Panc1 (cell line): ENCODE measurements at regions not wholly inside any gene's neighbourhood (a gene's known extent, or its start where the extent isn't known, plus 50 kb on each side); places are given as distances from the start of the nearest gene placed in this dataset.

Experiments used
- ATAC-seq: fragments of 200-7000 bp; cut with Tn5 transposase; 2 replicates; pipeline ENCODE4 v1.9.1; 2020; ENCODE audit warnings: mild to moderate bottlenecking, moderate library complexity
- BruUV-seq: library from RNA; stranded (reverse); fragments of 400-500 nt; replicated peaks from 2 replicates; lab custom pipeline; 2021; lab: Mats Ljungman, UMichigan
- CTCF ChIA-PET: fragments of 300-600 bp; sonication (Branson Sonifier 250); formaldehyde crosslinking; loops from one replicate; lab custom pipeline; 2022; ENCODE audit warnings: antibody characterized with exemption; lab: Charles Lee
- POLR2A ChIA-PET: fragments of 300-600 bp; sonication (Branson Sonifier 250); formaldehyde crosslinking; loops from one replicate; lab custom pipeline; 2022; ENCODE audit warnings: antibody characterized with exemption; lab: Charles Lee
- DNase-seq: peaks from one replicate; pipeline ENCODE4 v3.0.0-alpha.2; 2010; ENCODE audit warnings: low read depth, low spot score
- H3K27ac ChIP-seq: 2 replicates; pipeline ENCODE4 v1.5.1; 2011; ENCODE audit warnings: mild to moderate bottlenecking, low read length, inconsistent platforms
- H3K27me3 ChIP-seq: fragments of 200-500 bp; sonication (Bioruptor generic); 2 replicates; pipeline ENCODE4 v1.6.0; 2014; ENCODE audit warnings: low read length, inconsistent platforms; ENCODE audit not compliant: control insufficient read depth, insufficient read depth
- H3K36me3 ChIP-seq: fragments of 200-500 bp; sonication (Bioruptor generic); 2 replicates; pipeline ENCODE4 v1.5.1; 2014; ENCODE audit warnings: inconsistent platforms, mild to moderate bottlenecking, low read length, moderate library complexity; ENCODE audit not compliant: control insufficient read depth, insufficient read depth
- H3K4me1 ChIP-seq: 2 replicates; pipeline ENCODE4 v1.5.1; 2011; ENCODE audit warnings: inconsistent platforms, mild to moderate bottlenecking, low read length, moderate library complexity; ENCODE audit not compliant: control insufficient read depth, insufficient read depth
- H3K4me3 ChIP-seq, 2 experiments: 2 replicates each; pipeline ENCODE4 v1.5.1; 2011 to 2012; ENCODE audit warnings: low read depth in 2 of 2, low read length in 2 of 2, mild to moderate bottlenecking in 2 of 2, inconsistent platforms in 1 of 2, moderate library complexity in 1 of 2
- H3K9me3 ChIP-seq: fragments of 200-500 bp; sonication (Bioruptor generic); 2 replicates; pipeline ENCODE4 v1.5.1; 2014; ENCODE audit warnings: low read depth, mild to moderate bottlenecking, inconsistent platforms, low read length, moderate library complexity; ENCODE audit not compliant: control insufficient read depth, insufficient read depth
- CTCF ChIP-seq: fragments of 450-650 bp; IDR thresholded peaks from 2 replicates; pipeline ENCODE4 v1.5.1; 2017; ENCODE audit warnings: mild to moderate bottlenecking
- POLR2AphosphoS5 ChIP-seq: IDR thresholded peaks from 2 replicates; pipeline ENCODE4 v1.6.1; 2012; ENCODE audit warnings: mild to moderate bottlenecking, low read depth, low read length, moderate library complexity
- REST ChIP-seq, 2 experiments: IDR thresholded peaks; 2 replicates each; pipeline ENCODE4 v1.6.1; 2011 to 2012; ENCODE audit warnings: low read depth in 2 of 2, control low read depth in 1 of 2, low read length in 1 of 2, mild to moderate bottlenecking in 1 of 2, moderate library complexity in 1 of 2; ENCODE audit not compliant: insufficient read depth in 1 of 2
- SIN3A ChIP-seq: IDR thresholded peaks from 2 replicates; pipeline ENCODE4 v1.6.1; 2012; ENCODE audit warnings: low read depth, mild to moderate bottlenecking, low read length, moderate library complexity, borderline replicate concordance; ENCODE audit not compliant: insufficient read depth
- TCF7L2 ChIP-seq: IDR thresholded peaks from 2 replicates; pipeline ENCODE4 v1.6.1; 2011; ENCODE audit warnings: mild to moderate bottlenecking, low read depth, low read length, inconsistent platforms
- in situ Hi-C: cut with HindIII; loops from 2 replicates; pipeline ENCODE4 v1.10.0; 2016; ENCODE audit warnings: low sequenced_read_pairs, low pct_unique_long_range_greater_than_20kb
- intact Hi-C: fragments of 100-400 bp; cut with micrococcal nuclease; formaldehyde crosslinking; loops from one replicate; pipeline ENCODE4 v1.10.0; 2022; ENCODE audit not compliant: unreplicated experiment

GRCh38 chr2:78549766-78550165 is 475.7 kb upstream of the REG3G start:
- intact Hi-C loops = no loop called here
- H3K9me3 ChIP-seq = no peaks in the 10 kb centered on the region; the same call in 1 of the 2 replicates
- ChIA-PET CTCF (no interaction called here), POLR2A (no interaction called here)
- no peaks in the 10 kb centered on the region for H3K27me3 ChIP-seq
- H3K4me3 ChIP-seq = no peak overlapping the region
- H3K4me1 ChIP-seq = no peaks in the 10 kb centered on the region
- in situ Hi-C loops = no loop called here
- TF ChIP-seq TCF7L2 = no peak
- TF ChIP-seq SIN3A = no peak
- no peak for TF ChIP-seq POLR2AphosphoS5
- no peak for TF ChIP-seq CTCF
- no peak for TF ChIP-seq REST (IDR thresholded peaks at IDR 0.05; ENCODE audit: insufficient read depth in 1 of 2, low read depth in 2 of 2, low read length in 1 of 2)
- ATAC-seq = no peak
- DNase-seq = no peak
- no peak overlapping the region for H3K27ac ChIP-seq
- no TSS peak for BruUV-seq
- H3K36me3 ChIP-seq = no peaks in the 10 kb centered on the region

DNA sequence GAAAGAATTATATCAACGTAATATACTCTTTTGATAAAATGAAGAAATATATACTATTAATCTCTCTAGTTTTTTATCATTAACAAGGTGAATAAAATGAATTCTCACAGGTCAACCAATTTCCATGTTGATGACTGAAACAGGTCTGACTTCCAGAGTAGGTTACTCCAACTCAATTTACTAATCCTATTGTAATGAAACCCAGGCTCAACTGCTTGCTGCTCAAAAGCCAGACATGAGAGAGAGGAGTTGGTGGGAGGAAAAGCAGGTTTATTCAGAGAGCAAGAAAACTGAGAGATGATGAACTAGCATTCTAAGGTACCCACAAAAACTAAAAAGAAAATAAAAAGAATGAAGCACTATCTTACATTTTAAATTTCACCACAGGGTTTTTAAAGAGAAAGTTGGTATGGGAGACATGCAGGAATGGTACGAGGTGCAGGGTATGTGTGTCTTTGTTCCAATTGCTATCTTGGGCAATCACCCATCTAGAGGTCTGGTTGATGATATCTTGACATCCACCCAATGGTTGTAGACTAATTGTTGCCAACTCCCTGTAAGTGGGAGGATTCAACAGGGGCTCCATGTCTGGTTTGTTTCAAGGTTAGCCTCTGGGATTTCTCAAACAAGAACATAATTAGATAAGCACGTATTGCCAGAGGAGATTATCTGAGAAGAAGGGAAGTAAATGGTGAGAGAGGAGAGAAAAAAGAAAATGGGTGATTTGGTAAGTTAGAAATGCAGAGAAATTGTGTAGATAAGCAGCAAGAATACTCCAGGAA is 471.4 kb upstream of the REG3G start:
- no peak for ATAC-seq
- BruUV-seq = no TSS peak
- CTCF ChIA-PET = no interaction called here
- H3K9me3 ChIP-seq = no peaks in the 10 kb centered on the region
- no peaks in the 10 kb centered on the region for H3K27me3 ChIP-seq
- H3K4me1 ChIP-seq = no peaks in the 10 kb centered on the region
- TF ChIP-seq CTCF = no peak
- TF ChIP-seq TCF7L2 = no peak
- TF ChIP-seq POLR2AphosphoS5 = no peak
- no peak for TF ChIP-seq SIN3A
- no peak for TF ChIP-seq REST (IDR thresholded peaks at IDR 0.05; ENCODE audit: insufficient read depth in 1 of 2, low read depth in 2 of 2, low read length in 1 of 2)
- intact Hi-C loops (no loop called here), in situ Hi-C loops (no loop called here)
- H3K27ac ChIP-seq = no peak overlapping the region
- H3K4me3 ChIP-seq = no peak overlapping the region
- POLR2A ChIA-PET = no interaction called here
- DNase-seq = no peak
- H3K36me3 ChIP-seq = no peaks in the 10 kb centered on the region
